LNCaP clone FGC (cell line): ENCODE measurements at regions not wholly inside any gene's neighbourhood (a gene's known extent, or its start where the extent isn't known, plus 50 kb on each side); places are given as distances from the start of the nearest gene placed in this dataset.

ENCODE experiments used
- DNase-seq: peaks from one replicate; pipeline ENCODE4 v3.0.0-alpha.2; 2011; ENCODE audit warnings: low read depth
- H3K4me3 ChIP-seq: 2 replicates; pipeline ENCODE4 v1.5.1; 2011; ENCODE audit warnings: mild to moderate bottlenecking, low read depth, low read length, control low read depth
- CTCF ChIP-seq: IDR thresholded peaks from 2 replicates; pipeline ENCODE4 v1.5.1; 2012; ENCODE audit warnings: mild to moderate bottlenecking; ENCODE audit not compliant: control insufficient read depth, insufficient read depth; ENCODE audit errors: extremely low read depth

DNA sequence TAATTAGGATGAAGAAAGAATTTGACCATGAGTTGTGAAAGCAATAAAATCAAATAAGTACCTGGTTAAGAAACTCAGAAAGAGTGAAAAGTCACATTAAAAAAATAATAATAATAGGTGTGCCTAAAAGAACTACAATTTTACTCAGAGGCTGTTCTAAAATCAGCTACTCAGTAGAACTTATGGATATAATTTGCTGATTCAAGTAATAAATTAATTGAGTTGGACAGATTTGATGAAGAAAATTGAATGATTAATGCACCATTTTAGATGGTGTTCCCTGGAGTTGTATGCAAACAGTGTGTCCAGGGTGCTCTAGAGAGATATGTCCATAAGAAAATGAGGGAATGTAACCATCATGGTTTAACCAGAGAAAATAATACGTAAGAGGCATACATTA, 2852.5 kb downstream of the PCDH9 start:
- no peak for DNase-seq
- no peak for TF ChIP-seq CTCF

GRCh38 chr13:64371461-64371860, 2858.7 kb downstream of the PCDH9 start:
- no peak for DNase-seq
- H3K4me3 ChIP-seq, result no peak overlapping the region
- no peak for TF ChIP-seq CTCF

More for the DNA sequence above, 2852.5 kb downstream of the PCDH9 start:
- no peak overlapping the region for H3K4me3 ChIP-seq

DNA sequence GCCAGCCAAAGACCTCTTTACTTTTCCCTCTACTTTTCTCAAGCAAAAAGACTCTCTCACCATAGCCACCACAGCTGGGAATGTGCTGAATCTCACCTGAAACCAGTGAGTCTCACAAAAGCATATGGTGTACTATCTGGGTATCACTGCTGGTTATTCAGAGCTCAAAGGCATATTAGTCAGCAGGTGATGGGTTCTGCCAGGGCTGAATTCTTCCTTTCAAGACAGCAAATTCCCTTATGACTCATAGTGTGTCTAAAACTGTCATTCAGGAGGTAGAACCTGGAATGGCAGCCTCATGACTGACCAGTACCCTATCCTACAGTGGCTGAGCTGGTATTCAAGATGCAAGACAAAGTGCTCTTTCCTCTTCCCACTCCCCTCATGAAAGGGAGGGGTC, 2859.1 kb downstream of the PCDH9 start:
- DNase-seq, result no peak
- no peak overlapping the region for H3K4me3 ChIP-seq
- no peak for TF ChIP-seq CTCF

DNA sequence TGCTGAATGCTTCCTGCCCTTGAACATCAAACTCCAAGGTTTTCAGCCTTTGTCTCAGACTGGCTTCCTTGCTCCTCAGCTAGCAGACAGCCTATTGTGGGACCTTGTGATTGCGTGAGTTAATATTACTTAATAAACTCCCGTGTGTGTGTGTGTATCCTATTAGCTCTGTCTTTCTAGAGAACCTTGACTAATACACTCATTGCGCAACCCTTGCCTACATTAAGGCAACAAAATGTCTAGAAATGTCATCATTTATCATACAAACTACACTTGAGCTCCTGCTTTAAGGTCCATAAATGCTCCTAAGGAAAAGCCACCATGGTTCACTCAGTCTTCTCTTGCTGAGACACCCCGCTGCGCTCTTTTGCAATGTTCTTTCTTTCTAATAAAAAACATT, 2861.0 kb downstream of the PCDH9 start:
- no peak for TF ChIP-seq CTCF
- H3K4me3 ChIP-seq, result no peak overlapping the region
- DNase-seq, result no peak

DNA sequence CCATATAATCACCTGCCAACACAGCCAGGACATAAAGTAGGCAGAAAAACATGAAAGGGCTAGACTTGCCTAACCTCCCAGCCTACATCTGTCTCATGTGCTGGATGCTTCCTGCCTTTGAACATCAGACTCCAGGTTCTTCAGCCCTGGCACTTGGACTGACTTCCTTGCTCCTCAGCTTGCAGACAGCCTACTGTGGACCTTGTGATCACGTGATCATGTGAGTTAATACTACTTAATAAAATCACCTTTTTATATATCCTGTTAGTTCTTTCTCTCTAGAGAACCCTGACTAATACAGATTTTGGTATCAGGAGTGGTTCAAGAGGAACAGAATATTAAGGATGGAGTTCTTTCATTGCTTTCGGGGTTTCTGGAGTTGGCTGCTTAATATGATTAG, 2867.6 kb downstream of the PCDH9 start:
- no peak for DNase-seq
- H3K4me3 ChIP-seq, result no peak overlapping the region
- TF ChIP-seq CTCF, result no peak

GRCh38 chr13:64347664-64348063, 2882.5 kb downstream of the PCDH9 start:
- DNase-seq, result no peak
- H3K4me3 ChIP-seq, result no peak overlapping the region
- no peak for TF ChIP-seq CTCF

DNA sequence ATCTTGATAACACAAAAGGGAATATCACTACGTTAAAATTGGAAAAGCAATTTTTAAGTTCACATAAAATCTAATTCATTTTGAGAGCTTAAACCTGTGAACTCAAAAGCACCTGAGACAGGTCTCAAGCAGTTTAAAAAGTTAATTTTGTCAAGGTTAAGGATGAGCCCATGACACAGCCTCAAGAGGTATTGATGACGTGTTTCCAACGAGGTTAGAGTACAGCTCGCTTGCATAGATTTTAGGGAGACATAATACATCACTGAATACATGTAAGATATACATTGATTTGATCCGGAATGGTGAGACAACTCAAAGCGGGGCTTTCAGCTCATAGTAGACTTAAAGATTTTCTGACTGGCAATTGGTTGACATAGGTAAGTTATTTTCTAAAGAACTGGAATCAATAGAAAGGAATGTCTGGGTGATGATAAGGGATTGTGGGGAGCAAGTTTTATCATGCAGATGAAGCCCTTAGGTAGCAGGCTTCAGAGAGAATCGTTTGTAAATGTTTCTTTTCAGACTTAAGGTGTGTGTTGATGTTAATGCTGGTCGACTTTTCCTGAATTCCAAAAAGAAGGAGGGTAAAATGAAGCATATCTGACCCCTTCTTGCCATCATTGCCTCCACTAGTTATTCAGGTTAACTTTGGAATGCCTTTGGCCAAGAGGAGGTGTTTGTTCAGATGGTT, 2890.6 kb downstream of the PCDH9 start:
- DNase-seq, result no peak
- TF ChIP-seq CTCF, result no peak
- H3K4me3 ChIP-seq, result no peak overlapping the region
